HK-2 (cell line): ENCODE measurements at regions not wholly inside any gene's neighbourhood (a gene's known extent, or its start where the extent isn't known, plus 50 kb on each side); places are given as distances from the start of the nearest gene placed in this dataset.
"Not testable (repeated sequence)": the region's sequence is repeated elsewhere in the genome, so short reads cannot be mapped to it uniquely, and the experiment has no call there.

Experiments
- DNase-seq: peaks from one replicate; pipeline ENCODE4 v3.0.0-alpha.2; 2018; ENCODE audit not compliant: unreplicated experiment

DNA sequence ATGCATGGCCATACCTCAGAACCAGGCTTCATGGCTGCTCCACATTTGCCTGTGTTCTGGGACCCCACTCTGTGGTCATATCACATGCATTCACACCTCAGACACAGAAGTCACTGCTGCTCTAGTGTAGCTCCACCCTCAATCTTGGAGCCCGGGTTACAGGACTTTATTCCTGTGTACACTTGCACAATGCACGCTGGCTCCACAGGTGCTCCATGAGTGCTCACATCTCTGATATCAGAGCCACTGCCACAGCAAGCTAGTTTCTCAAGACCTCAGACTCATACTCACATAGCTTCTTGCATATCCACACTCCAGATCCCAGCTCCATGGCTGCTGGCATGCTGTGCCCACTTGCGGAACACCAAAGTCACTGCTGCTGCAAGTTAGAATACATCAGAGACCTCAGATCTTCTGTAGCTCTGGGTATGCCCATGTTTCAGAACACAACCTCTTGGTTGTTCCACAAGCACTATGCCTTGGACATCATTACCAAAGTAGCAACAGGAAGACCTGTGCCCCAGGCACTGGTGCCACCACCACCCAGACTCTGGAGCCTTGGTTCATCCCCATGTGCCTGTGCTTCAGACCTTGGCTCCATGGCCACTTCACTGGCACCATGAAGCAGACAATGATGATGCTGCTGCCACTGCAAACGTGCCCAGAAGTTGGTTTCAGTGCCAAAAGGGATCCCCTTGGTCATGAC lies 269.5 kb upstream of the PCDH20 start:
- no peak for DNase-seq

- DNase-seq, result no peak
Measured at GRCh38 chr13:61672756-61673155, 257.1 kb upstream of the PCDH20 start.

DNA sequence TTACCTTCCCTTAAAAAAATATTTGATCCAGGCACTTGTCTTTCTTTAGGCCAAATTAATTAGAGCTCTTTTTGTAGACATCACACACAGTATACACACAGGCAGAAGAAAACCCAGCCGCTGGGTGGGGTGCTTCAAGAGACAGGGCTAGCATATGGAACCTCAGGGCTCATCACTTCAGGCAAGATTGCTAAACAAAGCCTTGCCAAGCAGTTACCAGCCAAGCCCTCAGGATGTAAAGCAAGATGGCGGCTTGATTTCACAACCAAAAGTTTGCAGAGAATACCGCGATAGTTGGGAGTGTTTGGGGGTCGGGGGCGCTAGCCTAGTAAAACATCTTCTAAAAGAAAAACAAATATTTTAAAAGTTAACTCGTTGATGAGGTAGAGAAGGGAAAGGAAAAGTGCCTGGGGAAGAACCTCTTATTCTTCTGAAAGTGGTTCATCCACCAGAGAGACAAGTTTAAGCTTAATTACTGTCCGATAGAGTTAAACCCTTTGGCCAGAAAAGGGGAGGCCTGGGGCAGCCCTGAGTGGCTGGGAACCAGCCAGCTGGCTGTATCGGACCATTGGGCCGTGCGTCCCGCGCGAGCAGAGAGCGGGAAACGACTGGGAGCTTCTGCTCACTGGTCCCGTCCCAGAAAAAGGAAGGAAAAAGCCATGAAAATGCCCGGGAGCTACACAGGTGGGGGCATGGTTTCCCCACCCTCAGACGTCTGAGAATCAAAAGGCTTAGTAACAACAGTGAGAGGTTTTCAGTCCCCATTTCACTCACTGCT lies 254.9 kb upstream of the PCDH20 start:
- DNase-seq, result no peak

GRCh38 chr13:61664801-61665705 lies 249.4 kb upstream of the PCDH20 start:
- DNase-seq, result no peak

DNA sequence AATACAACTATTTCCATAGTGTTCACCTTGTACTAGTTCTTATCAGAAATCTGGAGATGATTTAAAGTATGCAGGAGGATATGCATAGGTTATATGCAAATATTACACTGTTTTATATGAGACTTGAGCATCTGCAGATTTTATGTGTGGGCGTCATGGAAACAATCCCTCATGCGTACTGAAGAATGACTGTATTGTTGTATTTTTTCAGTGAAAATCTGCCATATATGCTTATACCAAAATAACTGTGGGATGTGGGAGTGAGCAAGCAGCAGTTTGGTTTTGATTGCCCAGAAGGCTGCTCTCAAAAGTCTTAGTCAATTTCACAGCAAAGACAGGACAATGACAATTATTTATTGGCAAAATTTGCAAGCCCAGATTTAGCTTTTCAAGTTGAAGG lies 238.8 kb upstream of the PCDH20 start:
- no peak for DNase-seq

DNA sequence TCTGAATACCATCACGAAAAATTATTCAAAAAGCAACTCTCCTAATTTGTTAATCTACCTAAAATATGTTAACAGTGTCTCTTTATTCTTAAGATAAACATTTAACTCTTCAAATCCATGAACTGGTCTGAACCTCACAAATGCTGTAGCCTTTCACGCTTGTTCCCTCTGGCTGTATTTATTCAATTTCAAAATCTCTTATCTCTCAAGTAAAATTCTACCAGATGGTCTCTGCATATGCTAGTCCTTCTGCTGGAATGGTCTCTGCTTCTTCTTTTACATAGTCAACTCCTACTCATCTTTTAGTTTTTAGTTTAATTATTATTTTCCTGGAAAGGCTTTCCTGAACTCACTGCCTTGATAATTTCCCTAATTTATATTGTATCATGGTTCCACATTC lies 232.9 kb upstream of the PCDH20 start:
- DNase-seq, result no peak

- no peak for DNase-seq
Measured at GRCh38 chr13:61612192-61612591, 196.5 kb upstream of the PCDH20 start.

DNA sequence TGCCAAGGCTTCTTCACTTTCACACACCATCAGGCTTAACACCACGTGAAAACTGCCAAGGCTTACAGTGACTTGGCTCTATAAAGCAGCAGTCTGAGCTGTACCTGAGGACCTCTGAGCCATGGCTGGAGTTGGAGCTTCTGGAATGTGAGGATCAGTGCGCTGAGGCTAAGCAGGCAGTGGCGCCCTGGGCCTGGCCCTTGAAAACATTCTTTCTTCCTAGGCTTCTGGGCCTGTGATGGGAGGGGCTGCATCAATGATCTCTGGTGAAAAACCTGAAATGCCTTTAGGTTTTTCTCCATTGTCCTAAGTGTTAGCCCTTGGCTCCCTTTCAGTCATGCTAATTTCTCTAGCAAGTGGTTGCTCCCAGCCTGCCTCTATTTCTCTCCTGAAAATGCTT lies 192.5 kb upstream of the PCDH20 start:
- no peak for DNase-seq

DNA sequence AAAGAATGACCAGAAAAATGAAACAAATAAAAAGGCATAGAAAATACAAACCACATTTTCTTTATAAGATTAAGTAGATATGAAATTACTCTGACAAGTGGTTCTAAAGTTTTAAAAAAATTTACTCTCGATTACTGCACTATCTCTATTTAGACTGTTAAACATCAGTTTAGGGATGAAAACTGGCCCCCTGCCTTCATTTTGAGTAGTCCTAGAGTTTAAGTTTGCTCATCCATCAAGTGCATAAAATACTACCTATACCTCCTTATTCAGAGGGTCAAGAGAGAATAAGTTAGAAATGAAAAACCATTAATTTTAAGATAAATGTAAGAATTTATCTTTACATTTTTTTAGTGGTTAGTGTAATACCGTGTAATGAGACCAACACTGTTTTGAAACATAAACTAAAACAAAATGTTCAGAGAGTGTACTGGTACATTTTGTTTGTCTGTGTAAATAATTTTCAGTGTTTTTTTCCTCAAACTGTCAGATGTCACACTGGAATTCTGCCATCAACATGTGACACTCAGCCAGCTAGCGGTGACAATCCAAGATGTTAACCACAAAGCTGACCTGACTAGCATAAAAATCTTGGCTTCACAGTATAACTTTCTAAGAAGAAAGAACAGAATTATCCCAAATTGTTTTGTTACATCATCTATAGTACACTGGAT lies 184.8 kb upstream of the PCDH20 start:
- no peak for DNase-seq

DNA sequence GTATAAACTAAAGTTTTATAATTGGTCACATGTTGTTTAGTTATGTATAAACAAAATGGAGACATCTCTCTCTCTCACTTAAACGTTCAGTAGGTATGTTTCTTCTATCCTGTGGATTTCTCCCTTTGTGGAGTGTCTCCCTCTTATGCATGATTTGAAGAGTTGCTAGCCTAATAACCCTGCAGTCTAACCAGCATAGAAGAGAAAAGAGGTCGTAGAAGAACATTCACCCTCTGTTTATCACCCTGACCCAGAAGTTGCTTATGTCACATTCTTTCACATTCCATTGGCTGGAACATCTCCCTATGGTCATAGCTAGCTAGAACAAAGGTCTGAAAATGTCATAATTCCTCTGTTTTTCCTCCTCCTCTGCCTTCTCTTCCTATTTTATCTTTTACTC lies 176.8 kb upstream of the PCDH20 start:
- DNase-seq, result no peak

DNA sequence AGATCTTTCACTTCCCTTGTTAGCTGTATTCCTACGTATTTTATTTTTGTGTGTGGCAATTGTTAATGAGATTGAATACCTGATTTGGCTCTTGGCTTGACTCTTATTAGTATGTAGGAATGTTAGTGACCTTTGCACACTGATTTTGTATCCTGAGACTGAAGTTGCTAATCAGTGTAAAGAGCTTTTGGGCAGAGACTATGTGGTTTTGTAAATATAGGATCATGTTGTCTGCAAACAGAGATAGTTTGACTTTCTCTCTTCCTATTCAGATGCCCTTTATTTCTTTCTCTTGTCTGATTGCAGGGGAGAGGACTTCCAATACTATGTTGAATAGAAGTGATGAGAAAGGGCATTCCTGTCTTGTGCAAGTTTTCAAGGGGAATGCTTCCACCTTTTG lies 160.3 kb upstream of the PCDH20 start:
- DNase-seq, result no peak

DNA sequence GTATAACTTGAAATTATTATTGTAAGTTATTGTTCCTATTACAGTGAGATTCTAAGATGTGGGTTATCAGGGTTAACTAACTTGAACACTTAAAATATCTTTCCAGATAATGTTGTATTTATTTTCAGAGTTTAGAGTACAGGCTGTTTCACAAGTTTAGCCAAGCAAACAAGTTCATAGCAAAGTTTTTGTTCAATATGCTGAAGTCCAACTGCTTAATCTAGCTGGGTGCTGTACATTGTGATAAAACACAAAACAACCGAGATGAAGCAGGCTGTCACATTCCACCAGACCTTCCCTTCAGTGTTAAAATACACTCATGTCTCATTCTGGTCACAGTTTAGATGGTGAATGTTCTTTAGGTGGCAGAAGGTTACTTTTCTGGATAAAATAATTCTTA lies 148.0 kb upstream of the PCDH20 start:
- no peak for DNase-seq

DNA sequence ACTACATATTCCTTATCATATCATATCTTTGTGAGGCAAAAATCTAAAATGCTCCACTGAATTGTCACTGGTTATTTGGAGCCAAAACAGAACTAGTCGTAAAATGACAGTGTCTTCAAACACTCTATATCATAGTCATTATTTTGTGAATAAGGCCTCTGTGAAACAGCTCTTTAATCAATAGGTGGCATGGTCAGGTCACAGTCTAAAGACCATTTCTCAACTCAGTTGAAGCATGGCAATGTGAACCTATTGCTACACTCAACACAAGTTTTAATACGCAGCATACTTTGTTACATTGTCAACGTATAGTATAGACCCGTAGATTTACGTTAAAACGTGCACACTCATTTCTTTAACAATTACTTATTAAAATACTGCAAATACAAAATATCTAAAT lies 131.3 kb upstream of the PCDH20 start:
- no peak for DNase-seq

DNA sequence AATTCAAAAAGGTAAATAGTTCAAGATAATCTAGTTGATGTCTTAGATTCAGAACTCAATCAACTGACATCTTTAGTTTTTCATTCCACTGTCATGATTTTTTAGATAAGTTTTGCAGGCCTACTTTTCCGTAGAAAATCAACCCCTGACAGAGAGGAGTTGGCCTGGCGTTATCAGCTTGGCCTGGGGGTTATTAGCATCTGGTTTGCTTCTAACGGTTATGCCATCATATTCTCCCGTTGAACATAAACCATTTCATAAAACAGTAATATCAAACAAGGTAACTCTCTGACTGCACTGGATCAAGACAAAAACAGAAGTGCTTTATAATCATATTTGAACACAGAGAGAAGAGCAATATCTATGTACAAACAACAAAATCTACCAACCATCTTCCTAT lies 130.8 kb upstream of the PCDH20 start:
- DNase-seq, result no peak

- no peak for DNase-seq
Measured at GRCh38 chr13:61536433-61536832, 120.8 kb upstream of the PCDH20 start.

GRCh38 chr13:61531383-61532065 lies 115.9 kb upstream of the PCDH20 start:
- DNase-seq, result no peak

DNA sequence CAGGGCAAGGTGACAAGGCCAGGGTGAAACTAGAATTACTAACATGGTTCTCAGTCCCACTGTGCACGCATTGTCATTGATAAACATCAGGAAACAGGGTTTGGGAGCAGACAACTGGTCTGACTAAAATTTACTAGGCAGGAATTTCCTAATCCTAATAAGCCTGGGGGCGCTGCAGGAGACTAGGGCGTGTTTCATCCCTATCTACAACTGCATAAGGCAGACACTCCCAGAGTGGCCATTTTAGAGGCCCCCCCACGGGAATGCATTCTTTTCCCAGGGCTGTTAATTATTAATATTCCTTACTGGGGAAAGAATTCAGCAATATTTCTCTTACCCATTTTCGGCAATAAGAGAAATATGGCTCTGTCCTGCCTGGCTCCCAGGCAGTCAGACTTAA lies 103.6 kb upstream of the PCDH20 start:
- DNase-seq, result not testable (repeated sequence)

DNA sequence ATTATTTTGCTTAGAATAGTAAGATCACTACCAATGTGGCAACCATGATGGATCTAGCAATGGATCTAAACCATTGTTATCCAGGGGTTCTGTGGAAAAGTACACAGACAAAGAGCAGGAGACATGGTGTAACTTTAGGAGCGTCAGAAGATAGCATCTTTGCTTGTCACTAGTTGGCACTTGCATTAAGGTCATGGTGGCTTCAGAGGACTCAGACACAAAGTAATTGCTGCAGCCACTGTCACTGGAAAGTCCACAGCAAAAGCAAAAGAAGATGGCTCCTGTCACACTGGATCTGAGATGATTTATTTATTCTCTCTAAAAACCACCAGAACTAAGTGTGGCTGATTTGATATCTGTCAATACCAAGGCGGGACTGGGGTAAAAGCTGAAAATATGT lies 93.3 kb upstream of the PCDH20 start:
- no peak for DNase-seq

GRCh38 chr13:61500176-61500575 lies 84.5 kb upstream of the PCDH20 start:
- no peak for DNase-seq

DNA sequence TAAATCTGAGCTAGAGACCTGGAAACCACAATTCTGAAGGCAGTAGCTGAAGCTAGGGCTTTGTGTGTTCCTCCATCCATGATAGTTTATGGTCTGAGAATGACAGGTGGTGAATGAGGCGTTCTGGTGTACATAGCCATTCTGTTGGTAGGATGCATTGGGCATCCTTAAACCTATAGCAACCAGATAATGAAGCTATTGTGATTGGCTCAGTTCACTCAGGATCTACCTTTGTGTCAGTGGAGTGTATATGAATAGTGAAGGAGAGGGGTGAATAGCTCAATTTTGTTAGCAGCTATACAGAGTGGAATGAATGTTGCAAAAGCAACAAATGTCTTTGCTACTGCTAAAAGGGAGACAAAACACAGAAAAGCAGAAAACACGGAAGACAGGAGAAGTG lies 80.0 kb upstream of the PCDH20 start:
- DNase-seq, result no peak

DNA sequence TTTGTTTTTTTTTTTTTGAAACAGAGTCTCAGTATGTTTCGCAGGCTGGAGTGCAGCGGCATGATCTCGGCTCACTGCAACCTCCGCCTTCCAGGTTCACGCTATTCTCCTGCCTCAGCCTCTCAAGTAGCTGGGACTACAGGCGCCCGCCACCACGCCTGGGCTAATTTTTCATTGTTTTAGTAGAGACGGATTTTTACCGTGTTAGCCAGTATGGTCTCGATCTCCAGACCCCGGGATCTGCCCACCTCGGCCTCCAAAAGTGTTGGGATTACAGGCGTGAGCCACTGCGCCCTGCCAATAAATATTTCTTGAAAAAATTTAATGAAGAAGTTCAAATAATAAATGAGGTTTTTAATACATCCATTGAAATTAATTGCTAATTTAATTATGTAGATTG lies 77.9 kb upstream of the PCDH20 start:
- not testable (repeated sequence) for DNase-seq
